Lower leg skin (tissue), 3 donors: ENCODE measurements at regions not wholly inside any gene's neighbourhood (a gene's known extent, or its start where the extent isn't known, plus 50 kb on each side); places are given as distances from the start of the nearest gene placed in this dataset.

Experiments
- CTCF ChIP-seq, 3 donors: fragments of 450-650 bp; IDR thresholded peaks; one replicate each; pipeline ENCODE4 v1.5.1; 2016; ENCODE audit warnings: antibody characterized with exemption in 3 of 3, mild to moderate bottlenecking in 3 of 3, moderate library complexity in 2 of 3
- POLR2A ChIP-seq, 2 donors: fragments of 450-650 bp; IDR thresholded peaks; one replicate each; pipeline ENCODE4 v1.6.1; 2016 to 2017; ENCODE audit warnings: antibody characterized with exemption in 2 of 2, mild to moderate bottlenecking in 1 of 2, moderate library complexity in 1 of 2

- TF ChIP-seq CTCF (IDR thresholded peaks at IDR 0.05) (no peak), POLR2A (IDR thresholded peaks at IDR 0.05) (no peak)
Measured at GRCh38 chr17:27157898-27158297, 136.0 kb upstream of the WSB1 start.
